ENCODE measurements at regions not wholly inside any gene's neighbourhood (a gene's known extent, or its start where the extent isn't known, plus 50 kb on each side); places are given as distances from the start of the nearest gene placed in this dataset.

DNA sequence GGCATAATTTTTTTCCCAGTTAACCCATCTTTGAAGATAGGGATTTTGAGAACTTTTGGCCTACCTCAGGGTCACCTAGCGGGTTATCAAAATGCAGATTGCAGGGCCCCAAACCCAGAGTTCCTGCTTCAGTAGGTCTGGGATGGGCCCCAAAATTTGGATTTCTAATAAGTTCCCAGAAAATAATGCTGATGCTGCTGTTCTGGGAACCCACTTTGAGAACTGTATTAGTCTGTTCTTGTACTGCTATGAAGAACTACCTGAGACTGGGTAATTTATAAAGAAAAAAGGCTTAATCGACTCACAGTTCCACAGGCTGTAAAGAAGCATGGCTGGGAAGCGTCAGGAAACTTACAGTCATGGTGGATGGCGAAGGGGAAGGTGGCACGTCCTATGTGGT, 182.2 kb upstream of the DMRT1 start:
- TF ChIP-seq MAZ (IDR thresholded peaks at IDR 0.05; ENCODE audit: borderline replicate concordance, low read depth, low read length) (no peak), CTCF (IDR thresholded peaks at IDR 0.05) (no peak), RFX5 (IDR thresholded peaks at IDR 0.05) (no peak), REST (IDR thresholded peaks at IDR 0.05) (no peak), FOSL2 (IDR thresholded peaks at IDR 0.05) (no peak), FOSL2 (CRISPR knock-in tag; IDR thresholded peaks at IDR 0.05) (no peak), MAX (IDR thresholded peaks at IDR 0.05) (no peak), CHD2 (IDR thresholded peaks at IDR 0.05; ENCODE audit: low read length, partially characterized antibody) (no peak), POLR2A (IDR thresholded peaks at IDR 0.05; ENCODE audit: low read length) (no peak), SMC3 (IDR thresholded peaks at IDR 0.05) (no peak), FOXS1 (CRISPR knock-in tag; IDR thresholded peaks at IDR 0.05) (no peak), JUN (IDR thresholded peaks at IDR 0.05) (no peak)
- TF ChIP-seq, protein P1, sequence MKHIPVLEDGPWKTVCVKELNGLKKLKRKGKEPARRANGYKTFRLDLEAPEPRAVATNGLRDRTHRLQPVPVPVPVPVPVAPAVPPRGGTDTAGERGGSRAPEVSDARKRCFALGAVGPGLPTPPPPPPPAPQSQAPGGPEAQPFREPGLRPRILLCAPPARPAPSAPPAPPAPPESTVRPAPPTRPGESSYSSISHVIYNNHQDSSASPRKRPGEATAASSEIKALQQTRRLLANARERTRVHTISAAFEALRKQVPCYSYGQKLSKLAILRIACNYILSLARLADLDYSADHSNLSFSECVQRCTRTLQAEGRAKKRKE (CRISPR knock-in tag; IDR thresholded peaks at IDR 0.05; ENCODE audit: low read depth) = no peak

Measured in A549 (cell line).